ENCODE measurements at regions not wholly inside any gene's neighbourhood (a gene's known extent, or its start where the extent isn't known, plus 50 kb on each side); places are given as distances from the start of the nearest gene placed in this dataset.
A peak's percentile ranks its signal among the peaks of the same experiment; 100 is the strongest.

DNA sequence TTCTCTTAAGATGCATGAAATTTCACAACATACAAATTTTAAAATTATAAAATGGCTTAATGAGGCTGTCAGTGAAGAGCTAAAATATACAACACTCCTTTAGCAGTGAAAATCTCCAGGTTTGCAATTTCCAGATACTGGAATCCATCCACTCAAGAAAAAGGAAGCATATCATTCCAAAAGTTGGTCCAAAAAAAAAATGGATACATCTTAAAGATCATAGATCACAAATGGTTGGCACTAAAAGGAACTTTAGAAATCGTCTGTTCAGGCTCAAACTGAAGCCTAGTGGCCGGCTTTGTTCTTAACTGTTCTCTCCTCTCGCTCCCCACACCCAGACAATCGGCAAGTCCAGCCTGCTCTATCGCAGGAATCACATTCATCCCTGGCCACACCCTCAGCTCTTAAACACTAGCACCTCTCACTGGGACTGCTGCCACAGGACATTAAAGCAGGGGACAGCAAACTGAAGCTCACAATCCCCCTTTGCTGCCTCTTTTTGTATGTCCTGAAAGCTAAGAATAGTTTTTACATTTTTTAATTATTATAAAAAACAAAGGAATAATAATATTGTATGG lies 130.3 kb upstream of the CDIN1 start (continued):
- peak; percentile 34; the same call in 1 of the 2 replicates for TF ChIP-seq FOXM1 (IDR thresholded peaks at IDR 0.05; ENCODE audit: low read depth)
- no peak for TF ChIP-seq FOXM1 (CRISPR knock-in tag; IDR thresholded peaks at IDR 0.05; ENCODE audit: low read depth)
- peak; percentile 55; the same call in 1 of the 2 replicates for TF ChIP-seq STAT5A (IDR thresholded peaks at IDR 0.05; ENCODE audit: borderline replicate concordance, low read length)
- TF ChIP-seq FOXA1 (IDR thresholded peaks at IDR 0.05; ENCODE audit: borderline replicate concordance): no peak
- 0 out of 2 replicates have a peak, but pooled peaks have one; percentile 20 for TF ChIP-seq SMARCC2 (IDR thresholded peaks at IDR 0.05; ENCODE audit: low read depth)
- no peak for TF ChIP-seq NFXL1 (CRISPR knock-in tag; IDR thresholded peaks at IDR 0.05)
- TF ChIP-seq, protein P1, sequence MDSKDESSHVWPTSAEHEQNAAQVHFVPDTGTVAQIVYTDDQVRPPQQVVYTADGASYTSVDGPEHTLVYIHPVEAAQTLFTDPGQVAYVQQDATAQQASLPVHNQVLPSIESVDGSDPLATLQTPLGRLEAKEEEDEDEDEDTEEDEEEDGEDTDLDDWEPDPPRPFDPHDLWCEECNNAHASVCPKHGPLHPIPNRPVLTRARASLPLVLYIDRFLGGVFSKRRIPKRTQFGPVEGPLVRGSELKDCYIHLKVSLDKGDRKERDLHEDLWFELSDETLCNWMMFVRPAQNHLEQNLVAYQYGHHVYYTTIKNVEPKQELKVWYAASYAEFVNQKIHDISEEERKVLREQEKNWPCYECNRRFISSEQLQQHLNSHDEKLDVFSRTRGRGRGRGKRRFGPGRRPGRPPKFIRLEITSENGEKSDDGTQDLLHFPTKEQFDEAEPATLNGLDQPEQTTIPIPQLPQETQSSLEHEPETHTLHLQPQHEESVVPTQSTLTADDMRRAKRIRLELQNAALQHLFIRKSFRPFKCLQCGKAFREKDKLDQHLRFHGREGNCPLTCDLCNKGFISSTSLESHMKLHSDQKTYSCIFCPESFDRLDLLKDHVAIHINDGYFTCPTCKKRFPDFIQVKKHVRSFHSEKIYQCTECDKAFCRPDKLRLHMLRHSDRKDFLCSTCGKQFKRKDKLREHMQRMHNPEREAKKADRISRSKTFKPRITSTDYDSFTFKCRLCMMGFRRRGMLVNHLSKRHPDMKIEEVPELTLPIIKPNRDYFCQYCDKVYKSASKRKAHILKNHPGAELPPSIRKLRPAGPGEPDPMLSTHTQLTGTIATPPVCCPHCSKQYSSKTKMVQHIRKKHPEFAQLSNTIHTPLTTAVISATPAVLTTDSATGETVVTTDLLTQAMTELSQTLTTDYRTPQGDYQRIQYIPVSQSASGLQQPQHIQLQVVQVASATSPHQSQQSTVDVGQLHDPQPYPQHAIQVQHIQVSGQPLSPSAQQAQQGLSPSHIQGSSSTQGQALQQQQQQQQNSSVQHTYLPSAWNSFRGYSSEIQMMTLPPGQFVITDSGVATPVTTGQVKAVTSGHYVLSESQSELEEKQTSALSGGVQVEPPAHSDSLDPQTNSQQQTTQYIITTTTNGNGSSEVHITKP (IDR thresholded peaks at IDR 0.05; ENCODE audit: partially characterized antibody): peak; percentile 92
- TF ChIP-seq NR2F6 (CRISPR knock-in tag; IDR thresholded peaks at IDR 0.05): no peak
- peak; percentile 83 for TF ChIP-seq GATA2 (CRISPR knock-in tag; IDR thresholded peaks at IDR 0.05)
- no peak for TF ChIP-seq EWSR1 (IDR thresholded peaks at IDR 0.05; ENCODE audit: borderline replicate concordance, low read depth, partially characterized antibody)
- TF ChIP-seq CBX3 (IDR thresholded peaks at IDR 0.05; ENCODE audit: borderline replicate concordance in 1 of 2, low read length in 2 of 2): peak in 1 of 2 experiments; percentile 84; a peak in 2 of 3 replicates
- TF ChIP-seq ATF7 (IDR thresholded peaks at IDR 0.05): peak; percentile 17; the same call in 1 of the 2 replicates
- TF ChIP-seq CHAMP1 (IDR thresholded peaks at IDR 0.05): peak; percentile 81
- TF ChIP-seq, protein P2, sequence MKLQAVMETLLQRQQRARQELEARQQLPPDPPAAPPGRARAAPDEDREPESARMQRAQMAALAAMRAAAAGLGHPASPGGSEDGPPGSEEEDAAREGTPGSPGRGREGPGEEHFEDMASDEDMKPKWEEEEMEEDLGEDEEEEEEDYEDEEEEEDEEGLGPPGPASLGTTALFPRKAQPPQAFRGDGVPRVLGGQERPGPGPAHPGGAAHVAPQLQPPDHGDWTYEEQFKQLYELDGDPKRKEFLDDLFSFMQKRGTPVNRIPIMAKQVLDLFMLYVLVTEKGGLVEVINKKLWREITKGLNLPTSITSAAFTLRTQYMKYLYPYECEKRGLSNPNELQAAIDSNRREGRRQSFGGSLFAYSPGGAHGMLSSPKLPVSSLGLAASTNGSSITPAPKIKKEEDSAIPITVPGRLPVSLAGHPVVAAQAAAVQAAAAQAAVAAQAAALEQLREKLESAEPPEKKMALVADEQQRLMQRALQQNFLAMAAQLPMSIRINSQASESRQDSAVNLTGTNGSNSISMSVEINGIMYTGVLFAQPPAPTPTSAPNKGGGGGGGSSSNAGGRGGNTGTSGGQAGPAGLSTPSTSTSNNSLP (IDR thresholded peaks at IDR 0.05; ENCODE audit: borderline replicate concordance, low read depth, low read length): 0 out of 2 replicates have a peak, but pooled peaks have one; percentile 20
- TF ChIP-seq SOX6 (IDR thresholded peaks at IDR 0.05): peak; percentile 64; the same call in 1 of the 2 replicates
- peak; percentile 33; the same call in 1 of the 2 replicates for TF ChIP-seq HCFC1 (IDR thresholded peaks at IDR 0.05; ENCODE audit: low read depth, low read length)
- 0 out of 2 replicates have a peak, but pooled peaks have one; percentile 11 for TF ChIP-seq DIDO1 (tag; IDR thresholded peaks at IDR 0.05; ENCODE audit: low read depth)
- peak; percentile 19; the same call in 1 of the 2 replicates for TF ChIP-seq LEF1 (IDR thresholded peaks at IDR 0.05)
- TF ChIP-seq ZBTB26 (CRISPR knock-in tag; IDR thresholded peaks at IDR 0.05): no peak
- TF ChIP-seq SMC3 (conservative IDR thresholded peaks at IDR 0.05; ENCODE audit: insufficient read depth, low read depth, low read length): 0 out of 2 replicates have a peak, but pooled peaks have one; percentile 36
